SJSA1 (cell line): ENCODE measurements at regions not wholly inside any gene's neighbourhood (a gene's known extent, or its start where the extent isn't known, plus 50 kb on each side); places are given as distances from the start of the nearest gene placed in this dataset.

Source experiments
- DNase-seq, 2 experiments: peaks; one replicate each; pipeline ENCODE4 v3.0.0-alpha.2; 2015 to 2020; ENCODE audit warnings: low spot score in 2 of 2, low read depth in 1 of 2
- H3K27ac ChIP-seq: fragments of 250-450 bp; sonication (Bioruptor Pico); 2 replicates; pipeline ENCODE4 v1.5.1; 2020; ENCODE audit warnings: mild to moderate bottlenecking, moderate library complexity
- H3K27me3 ChIP-seq: fragments of 250-450 bp; sonication (Bioruptor Pico); replicated peaks from 2 replicates; pipeline ENCODE4 v1.5.1; 2020; ENCODE audit warnings: mild to moderate bottlenecking, moderate library complexity
- H3K36me3 ChIP-seq: fragments of 250-450 bp; sonication (Bioruptor Pico); 2 replicates; pipeline ENCODE4 v1.5.1; 2020; ENCODE audit warnings: mild to moderate bottlenecking
- H3K4me1 ChIP-seq: fragments of 250-450 bp; sonication (Bioruptor Pico); replicated peaks from 2 replicates; pipeline ENCODE4 v1.6.1; 2021; ENCODE audit warnings: mild to moderate bottlenecking
- H3K4me3 ChIP-seq: fragments of 250-450 bp; sonication (Bioruptor Pico); 2 replicates; pipeline ENCODE4 v1.5.1; 2020; ENCODE audit warnings: mild to moderate bottlenecking
- H3K9me3 ChIP-seq: fragments of 250-450 bp; sonication (Bioruptor Pico); replicated peaks from 2 replicates; pipeline ENCODE4 v1.5.1; 2020; ENCODE audit warnings: mild to moderate bottlenecking

- DNase-seq: no peak
- no peak overlapping the region for H3K27ac ChIP-seq
- no peaks in the 10 kb centered on the region for H3K9me3 ChIP-seq
- no peaks in the 10 kb centered on the region for H3K4me1 ChIP-seq
- no peaks in the 10 kb centered on the region for H3K36me3 ChIP-seq
- H3K27me3 ChIP-seq: no peaks in the 10 kb centered on the region
- no peak overlapping the region for H3K4me3 ChIP-seq
Observed at GRCh38 chr4:108256538-108256937, 87.8 kb upstream of the LEF1 start.

- no peak for DNase-seq
- Histone ChIP-seq H3K4me1 (no peaks in the 10 kb centered on the region), H3K9me3 (no peaks in the 10 kb centered on the region), H3K27me3 (no peaks in the 10 kb centered on the region), H3K4me3 (no peak overlapping the region), H3K27ac (no peak overlapping the region), H3K36me3 (no peaks in the 10 kb centered on the region)
Observed at GRCh38 chr4:108255203-108255747, 86.5 kb upstream of the LEF1 start.

- no peaks in the 10 kb centered on the region for H3K36me3 ChIP-seq
- no peak for DNase-seq
- H3K4me3 ChIP-seq: no peak overlapping the region
- H3K4me1 ChIP-seq: peaks cover 4% of the 10 kb centered on the region
- 0 out of 2 replicates have a peak, but pooled peaks cover 3% of the 10 kb centered on the region for H3K9me3 ChIP-seq
- no peaks in the 10 kb centered on the region for H3K27me3 ChIP-seq
- H3K27ac ChIP-seq: no peak overlapping the region
Observed at GRCh38 chr4:108249397-108249796, 80.7 kb upstream of the LEF1 start.

- DNase-seq: no peak
- H3K4me3 ChIP-seq: no peak overlapping the region
- no peak overlapping the region for H3K27ac ChIP-seq
- peaks cover 4% of the 10 kb centered on the region for H3K4me1 ChIP-seq
- 0 out of 2 replicates have a peak, but pooled peaks cover 3% of the 10 kb centered on the region for H3K9me3 ChIP-seq
- no peaks in the 10 kb centered on the region for H3K27me3 ChIP-seq
- H3K36me3 ChIP-seq: no peaks in the 10 kb centered on the region
Observed at GRCh38 chr4:108247387-108248049, 78.8 kb upstream of the LEF1 start.

- Histone ChIP-seq H3K9me3 (0 out of 2 replicates have a peak, but pooled peaks cover 3% of the 10 kb centered on the region), H3K27me3 (no peaks in the 10 kb centered on the region), H3K36me3 (no peaks in the 10 kb centered on the region), H3K4me1 (peaks cover 4% of the 10 kb centered on the region), H3K27ac (no peak overlapping the region), H3K4me3 (no peak overlapping the region)
- no peak for DNase-seq
Observed at GRCh38 chr4:108244606-108245005, 75.9 kb upstream of the LEF1 start.

GRCh38 chr4:108240366-108240765 lies 71.6 kb upstream of the LEF1 start:
- H3K27ac ChIP-seq: no peak overlapping the region
- DNase-seq: no peak
- no peak overlapping the region for H3K4me3 ChIP-seq
- H3K9me3 ChIP-seq: no peaks in the 10 kb centered on the region
- no peaks in the 10 kb centered on the region for H3K36me3 ChIP-seq
- no peaks in the 10 kb centered on the region for H3K27me3 ChIP-seq
- H3K4me1 ChIP-seq: peaks cover 14% of the 10 kb centered on the region; the same call in 1 of the 2 replicates

GRCh38 chr4:108237693-108238092 lies 69.0 kb upstream of the LEF1 start:
- peak in 1 of 2 experiments; percentile 33 for DNase-seq
- Histone ChIP-seq H3K4me1 (peaks cover 14% of the 10 kb centered on the region; the same call in 1 of the 2 replicates), H3K9me3 (no peaks in the 10 kb centered on the region), H3K27me3 (no peaks in the 10 kb centered on the region), H3K4me3 (no peak overlapping the region), H3K36me3 (no peaks in the 10 kb centered on the region), H3K27ac (no peak overlapping the region)

- no peak overlapping the region for H3K4me3 ChIP-seq
- no peak for DNase-seq
- peaks cover 14% of the 10 kb centered on the region; the same call in 1 of the 2 replicates for H3K4me1 ChIP-seq
- H3K27me3 ChIP-seq: no peaks in the 10 kb centered on the region
- H3K27ac ChIP-seq: no peak overlapping the region
- peaks cover 2% of the 10 kb centered on the region; the same call in 1 of the 2 replicates for H3K9me3 ChIP-seq
- no peaks in the 10 kb centered on the region for H3K36me3 ChIP-seq
Observed at GRCh38 chr4:108236264-108236663, 67.5 kb upstream of the LEF1 start.

- no peak overlapping the region for H3K27ac ChIP-seq
- H3K9me3 ChIP-seq: peaks cover 2% of the 10 kb centered on the region; the same call in 1 of the 2 replicates
- H3K27me3 ChIP-seq: no peaks in the 10 kb centered on the region
- H3K4me1 ChIP-seq: no peaks in the 10 kb centered on the region
- H3K36me3 ChIP-seq: no peaks in the 10 kb centered on the region
- DNase-seq: no peak
- H3K4me3 ChIP-seq: no peak overlapping the region
Observed at GRCh38 chr4:108227923-108228322, 59.2 kb upstream of the LEF1 start.

- H3K27me3 ChIP-seq: no peaks in the 10 kb centered on the region
- no peak for DNase-seq
- no peaks in the 10 kb centered on the region for H3K4me1 ChIP-seq
- no peaks in the 10 kb centered on the region for H3K9me3 ChIP-seq
- no peaks in the 10 kb centered on the region for H3K36me3 ChIP-seq
- H3K4me3 ChIP-seq: no peak overlapping the region
- H3K27ac ChIP-seq: no peak overlapping the region
Observed at GRCh38 chr4:108224611-108225053, 55.9 kb upstream of the LEF1 start.

GRCh38 chr4:108223313-108223712 lies 54.6 kb upstream of the LEF1 start:
- Histone ChIP-seq H3K4me1 (no peaks in the 10 kb centered on the region), H3K27ac (no peak overlapping the region), H3K27me3 (no peaks in the 10 kb centered on the region), H3K4me3 (no peak overlapping the region), H3K36me3 (no peaks in the 10 kb centered on the region), H3K9me3 (no peaks in the 10 kb centered on the region)
- DNase-seq: no peak

GRCh38 chr4:108219998-108220397 lies 51.3 kb upstream of the LEF1 start:
- no peak for DNase-seq
- no peak overlapping the region for H3K27ac ChIP-seq
- H3K4me1 ChIP-seq: no peaks in the 10 kb centered on the region
- no peaks in the 10 kb centered on the region for H3K9me3 ChIP-seq
- no peaks in the 10 kb centered on the region for H3K27me3 ChIP-seq
- H3K36me3 ChIP-seq: no peaks in the 10 kb centered on the region
- H3K4me3 ChIP-seq: no peak overlapping the region
